ENCODE measurements at regions not wholly inside any gene's neighbourhood (a gene's known extent, or its start where the extent isn't known, plus 50 kb on each side); places are given as distances from the start of the nearest gene placed in this dataset.

DNA sequence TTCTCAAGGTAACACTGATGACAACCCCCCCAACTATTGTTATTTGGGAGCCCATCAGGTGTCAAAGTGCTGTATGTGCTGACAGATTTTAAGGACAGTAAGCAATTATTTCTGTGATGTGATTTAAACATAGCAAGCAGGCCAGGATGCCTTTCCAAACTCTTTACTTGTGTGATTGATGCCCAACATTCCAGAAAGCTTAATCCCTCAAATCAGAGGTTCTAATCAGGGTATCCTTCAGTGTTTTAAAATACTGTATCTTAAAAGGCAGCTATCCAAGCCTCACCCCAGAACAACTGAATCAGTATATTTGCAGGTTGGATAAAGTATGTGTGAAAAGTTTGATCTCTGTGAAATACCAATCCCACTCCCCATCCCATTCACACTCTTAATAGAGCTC, 119.7 kb downstream of the GASK1B start:
- H2AFZ ChIP-seq (ENCODE audit: low read depth, low read length, severe bottlenecking): no peak overlapping the region
- H3K9me2 ChIP-seq (replicated peaks; ENCODE audit: insufficient read depth, low read length): no peaks in the 10 kb centered on the region
- H3K36me3 ChIP-seq (ENCODE audit: low read length): no peaks in the 10 kb centered on the region
- H3K9ac ChIP-seq (ENCODE audit: low read length): no peak overlapping the region
- H4K20me1 ChIP-seq (ENCODE audit: low read depth, low read length): no peaks in the 10 kb centered on the region
- H3F3A ChIP-seq (ENCODE audit: insufficient read depth): no peaks in the 10 kb centered on the region
- no peak overlapping the region for H3K4me2 ChIP-seq (ENCODE audit: low read depth, low read length, poor library complexity, severe bottlenecking)
- H3K4me3 ChIP-seq (ENCODE audit: insufficient read depth, low read length, poor library complexity, severe bottlenecking): no peak overlapping the region
- no peak for TF ChIP-seq EZH2phosphoT487 (conservative IDR thresholded peaks at IDR 0.05; ENCODE audit: low read length)
- TF ChIP-seq, protein P1, sequence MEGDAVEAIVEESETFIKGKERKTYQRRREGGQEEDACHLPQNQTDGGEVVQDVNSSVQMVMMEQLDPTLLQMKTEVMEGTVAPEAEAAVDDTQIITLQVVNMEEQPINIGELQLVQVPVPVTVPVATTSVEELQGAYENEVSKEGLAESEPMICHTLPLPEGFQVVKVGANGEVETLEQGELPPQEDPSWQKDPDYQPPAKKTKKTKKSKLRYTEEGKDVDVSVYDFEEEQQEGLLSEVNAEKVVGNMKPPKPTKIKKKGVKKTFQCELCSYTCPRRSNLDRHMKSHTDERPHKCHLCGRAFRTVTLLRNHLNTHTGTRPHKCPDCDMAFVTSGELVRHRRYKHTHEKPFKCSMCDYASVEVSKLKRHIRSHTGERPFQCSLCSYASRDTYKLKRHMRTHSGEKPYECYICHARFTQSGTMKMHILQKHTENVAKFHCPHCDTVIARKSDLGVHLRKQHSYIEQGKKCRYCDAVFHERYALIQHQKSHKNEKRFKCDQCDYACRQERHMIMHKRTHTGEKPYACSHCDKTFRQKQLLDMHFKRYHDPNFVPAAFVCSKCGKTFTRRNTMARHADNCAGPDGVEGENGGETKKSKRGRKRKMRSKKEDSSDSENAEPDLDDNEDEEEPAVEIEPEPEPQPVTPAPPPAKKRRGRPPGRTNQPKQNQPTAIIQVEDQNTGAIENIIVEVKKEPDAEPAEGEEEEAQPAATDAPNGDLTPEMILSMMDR (IDR thresholded peaks at IDR 0.05; ENCODE audit: insufficient read depth, low read length, poor library complexity, severe bottlenecking): no peak
- H3K9me3 ChIP-seq (ENCODE audit: insufficient read depth, low read length): no peaks in the 10 kb centered on the region
- no peaks in the 10 kb centered on the region for H3K79me2 ChIP-seq (ENCODE audit: insufficient read depth, low read length)
- H3K27ac ChIP-seq (ENCODE audit: low read depth, low read length): no peak overlapping the region
- no peaks in the 10 kb centered on the region for H3K27me3 ChIP-seq (ENCODE audit: low read length)

DNA sequence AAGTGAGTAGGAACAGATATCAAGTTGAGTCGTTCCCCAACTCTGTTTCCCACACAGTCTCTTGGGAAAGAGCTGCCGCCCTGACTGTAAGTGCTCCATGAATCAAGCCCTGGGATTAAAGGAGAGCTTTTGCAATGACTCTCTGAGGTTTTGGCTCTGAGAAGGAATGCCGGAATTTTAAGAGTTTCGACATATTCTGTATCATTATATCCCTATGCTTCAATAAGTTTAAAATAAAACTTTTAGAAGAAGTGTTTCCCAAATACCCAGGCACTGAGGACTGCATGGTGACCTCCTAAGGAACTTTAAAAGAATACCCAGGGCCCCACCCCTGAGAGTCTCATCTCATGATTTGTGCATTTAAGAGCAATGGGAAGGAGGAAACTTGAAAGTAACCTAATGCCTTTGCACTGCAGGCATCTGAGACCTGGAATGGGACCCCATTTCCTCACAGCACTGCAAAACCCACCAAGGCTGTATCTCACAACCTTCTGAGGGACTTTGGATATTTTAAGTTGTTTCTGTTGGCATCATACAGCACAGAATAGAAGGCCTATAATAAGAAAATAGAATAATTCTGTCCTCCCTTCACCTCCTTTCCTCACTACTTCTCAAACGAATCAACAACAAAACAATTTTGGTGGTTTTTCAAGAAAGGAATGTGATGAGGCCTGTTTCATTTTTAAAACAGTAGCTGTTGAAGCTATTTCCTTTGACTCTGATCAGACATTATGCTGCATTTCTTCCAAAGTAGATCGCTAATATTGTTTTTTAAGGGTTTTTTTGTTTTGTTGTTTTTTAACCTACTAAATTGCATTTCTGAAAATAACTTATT, 121.2 kb downstream of the GASK1B start:
- Histone ChIP-seq H3K4me3 (ENCODE audit: insufficient read depth, low read length, poor library complexity, severe bottlenecking) (no peak overlapping the region), H4K20me1 (ENCODE audit: low read depth, low read length) (no peaks in the 10 kb centered on the region), H2AFZ (ENCODE audit: low read depth, low read length, severe bottlenecking) (no peak overlapping the region), H3K79me2 (ENCODE audit: insufficient read depth, low read length) (no peaks in the 10 kb centered on the region), H3K4me2 (ENCODE audit: low read depth, low read length, poor library complexity, severe bottlenecking) (no peak overlapping the region), H3K9ac (ENCODE audit: low read length) (no peak overlapping the region), H3K9me2 (replicated peaks; ENCODE audit: insufficient read depth, low read length) (no peaks in the 10 kb centered on the region), H3F3A (ENCODE audit: insufficient read depth) (no peaks in the 10 kb centered on the region), H3K27ac (ENCODE audit: low read depth, low read length) (no peak overlapping the region), H3K9me3 (ENCODE audit: insufficient read depth, low read length) (no peaks in the 10 kb centered on the region), H3K36me3 (ENCODE audit: low read length) (no peaks in the 10 kb centered on the region), H3K27me3 (ENCODE audit: low read length) (no peaks in the 10 kb centered on the region)
- TF ChIP-seq, protein P1 (IDR thresholded peaks at IDR 0.05; ENCODE audit: insufficient read depth, low read length, poor library complexity, severe bottlenecking): no peak
- no peak for TF ChIP-seq EZH2phosphoT487 (conservative IDR thresholded peaks at IDR 0.05; ENCODE audit: low read length)

DNA sequence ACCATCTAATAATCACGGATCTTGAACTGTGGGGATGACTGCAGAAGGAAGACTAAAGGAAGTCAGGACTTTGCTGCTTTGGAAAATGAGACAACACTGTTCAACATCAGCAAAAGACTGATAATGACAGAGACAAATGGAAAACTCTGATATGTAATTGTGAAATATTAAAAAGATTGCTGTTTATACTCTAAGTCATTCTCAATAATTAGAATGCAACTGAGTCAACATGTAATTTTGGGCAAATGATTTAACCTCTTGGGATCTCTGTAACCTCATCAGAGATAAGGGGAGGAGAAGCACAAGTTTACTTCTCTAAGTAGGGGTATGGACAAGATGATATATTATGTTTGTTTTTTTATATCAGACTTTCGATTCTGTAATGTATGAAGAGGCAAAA, 121.9 kb downstream of the GASK1B start:
- no peaks in the 10 kb centered on the region for H3K27me3 ChIP-seq (ENCODE audit: low read length)
- H3K4me3 ChIP-seq (ENCODE audit: insufficient read depth, low read length, poor library complexity, severe bottlenecking): no peak overlapping the region
- no peak overlapping the region for H3K9ac ChIP-seq (ENCODE audit: low read length)
- no peak for TF ChIP-seq EZH2phosphoT487 (conservative IDR thresholded peaks at IDR 0.05; ENCODE audit: low read length)
- TF ChIP-seq, protein P1 (IDR thresholded peaks at IDR 0.05; ENCODE audit: insufficient read depth, low read length, poor library complexity, severe bottlenecking): no peak
- no peaks in the 10 kb centered on the region for H4K20me1 ChIP-seq (ENCODE audit: low read depth, low read length)
- H3K9me3 ChIP-seq (ENCODE audit: insufficient read depth, low read length): no peaks in the 10 kb centered on the region
- H3K4me2 ChIP-seq (ENCODE audit: low read depth, low read length, poor library complexity, severe bottlenecking): no peak overlapping the region
- H3K27ac ChIP-seq (ENCODE audit: low read depth, low read length): no peak overlapping the region
- no peaks in the 10 kb centered on the region for H3F3A ChIP-seq (ENCODE audit: insufficient read depth)
- no peaks in the 10 kb centered on the region for H3K36me3 ChIP-seq (ENCODE audit: low read length)
- H3K9me2 ChIP-seq (replicated peaks; ENCODE audit: insufficient read depth, low read length): no peaks in the 10 kb centered on the region
- no peaks in the 10 kb centered on the region for H3K79me2 ChIP-seq (ENCODE audit: insufficient read depth, low read length)
- no peak overlapping the region for H2AFZ ChIP-seq (ENCODE audit: low read depth, low read length, severe bottlenecking)

Data from SU-DHL-6 (cell line).